ENCODE measurements at regions not wholly inside any gene's neighbourhood (a gene's known extent, or its start where the extent isn't known, plus 50 kb on each side); places are given as distances from the start of the nearest gene placed in this dataset.

DNA sequence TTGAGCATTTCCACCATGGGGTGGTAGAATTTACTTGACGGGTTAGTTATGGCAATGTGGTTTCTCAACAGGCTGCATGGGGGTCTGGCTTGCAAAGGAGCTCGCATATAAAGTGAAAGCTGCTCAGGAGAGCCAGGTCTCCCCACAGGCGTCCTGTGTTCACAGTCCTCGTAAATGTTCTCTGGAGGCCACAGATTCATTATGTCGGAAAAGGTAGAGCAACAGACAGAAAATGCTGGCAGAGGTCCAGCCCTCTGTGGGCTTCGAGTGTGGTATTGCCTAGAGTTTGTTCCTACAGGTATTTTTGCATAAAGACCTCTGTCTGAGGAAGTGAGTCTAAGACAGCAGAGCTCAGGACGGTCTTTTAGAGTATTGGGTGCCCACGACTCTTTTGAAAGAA is 96.4 kb downstream of the CDCA7 start:
- no peak for DNase-seq (ENCODE audit: low read depth)
- TF ChIP-seq, protein P1, sequence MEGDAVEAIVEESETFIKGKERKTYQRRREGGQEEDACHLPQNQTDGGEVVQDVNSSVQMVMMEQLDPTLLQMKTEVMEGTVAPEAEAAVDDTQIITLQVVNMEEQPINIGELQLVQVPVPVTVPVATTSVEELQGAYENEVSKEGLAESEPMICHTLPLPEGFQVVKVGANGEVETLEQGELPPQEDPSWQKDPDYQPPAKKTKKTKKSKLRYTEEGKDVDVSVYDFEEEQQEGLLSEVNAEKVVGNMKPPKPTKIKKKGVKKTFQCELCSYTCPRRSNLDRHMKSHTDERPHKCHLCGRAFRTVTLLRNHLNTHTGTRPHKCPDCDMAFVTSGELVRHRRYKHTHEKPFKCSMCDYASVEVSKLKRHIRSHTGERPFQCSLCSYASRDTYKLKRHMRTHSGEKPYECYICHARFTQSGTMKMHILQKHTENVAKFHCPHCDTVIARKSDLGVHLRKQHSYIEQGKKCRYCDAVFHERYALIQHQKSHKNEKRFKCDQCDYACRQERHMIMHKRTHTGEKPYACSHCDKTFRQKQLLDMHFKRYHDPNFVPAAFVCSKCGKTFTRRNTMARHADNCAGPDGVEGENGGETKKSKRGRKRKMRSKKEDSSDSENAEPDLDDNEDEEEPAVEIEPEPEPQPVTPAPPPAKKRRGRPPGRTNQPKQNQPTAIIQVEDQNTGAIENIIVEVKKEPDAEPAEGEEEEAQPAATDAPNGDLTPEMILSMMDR (IDR thresholded peaks at IDR 0.05; ENCODE audit: control insufficient read depth, insufficient read depth, low read depth, low read length, missing control alignments): no peak
- no peak overlapping the region for H3K4me3 ChIP-seq (ENCODE audit: control insufficient read depth, low read depth, low read length)

DNA sequence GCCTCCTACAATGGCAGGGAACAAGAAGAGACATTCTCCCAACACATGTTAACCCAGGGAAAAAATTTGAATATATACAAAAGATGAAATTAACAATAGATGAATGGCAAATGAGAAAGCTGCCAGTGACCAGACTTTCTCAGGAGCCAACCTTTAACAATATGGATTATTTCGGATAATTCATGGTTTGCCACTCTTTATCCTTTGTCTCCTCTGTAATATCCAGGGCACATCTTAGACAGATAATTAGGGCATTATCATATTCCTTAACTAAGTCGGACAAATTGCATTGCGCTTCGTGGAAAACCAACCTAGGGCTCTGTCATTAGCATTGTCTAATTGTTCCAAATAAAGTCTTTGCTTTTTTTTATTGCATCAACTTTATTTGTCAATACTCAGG is 97.3 kb downstream of the CDCA7 start:
- no peak overlapping the region for H3K4me3 ChIP-seq (ENCODE audit: control insufficient read depth, low read depth, low read length)
- DNase-seq (ENCODE audit: low read depth): no peak
- TF ChIP-seq, protein P1 (IDR thresholded peaks at IDR 0.05; ENCODE audit: control insufficient read depth, insufficient read depth, low read depth, low read length, missing control alignments): no peak

DNA sequence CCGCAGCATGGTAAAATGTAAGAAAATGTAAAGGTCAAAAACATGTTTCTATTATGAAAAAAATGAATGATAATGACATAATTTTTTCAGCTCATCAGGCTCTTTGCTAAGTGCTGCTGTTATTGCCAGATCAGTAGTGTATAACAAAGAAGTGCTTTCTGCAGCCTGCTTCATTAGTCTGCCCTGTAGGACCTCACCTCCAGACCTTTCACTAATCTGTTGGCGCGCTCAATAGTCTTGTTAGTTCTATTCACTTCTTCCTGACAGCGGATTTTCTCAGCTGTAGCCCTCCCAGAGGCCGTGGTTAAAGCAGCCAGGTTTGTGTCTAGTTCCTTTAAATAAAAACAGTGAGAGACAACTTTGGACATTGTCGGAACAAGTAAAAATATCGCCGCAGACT is 97.7 kb downstream of the CDCA7 start:
- TF ChIP-seq, protein P1 (IDR thresholded peaks at IDR 0.05; ENCODE audit: control insufficient read depth, insufficient read depth, low read depth, low read length, missing control alignments): no peak
- no peak for DNase-seq (ENCODE audit: low read depth)
- H3K4me3 ChIP-seq (ENCODE audit: control insufficient read depth, low read depth, low read length): no peak overlapping the region

DNA sequence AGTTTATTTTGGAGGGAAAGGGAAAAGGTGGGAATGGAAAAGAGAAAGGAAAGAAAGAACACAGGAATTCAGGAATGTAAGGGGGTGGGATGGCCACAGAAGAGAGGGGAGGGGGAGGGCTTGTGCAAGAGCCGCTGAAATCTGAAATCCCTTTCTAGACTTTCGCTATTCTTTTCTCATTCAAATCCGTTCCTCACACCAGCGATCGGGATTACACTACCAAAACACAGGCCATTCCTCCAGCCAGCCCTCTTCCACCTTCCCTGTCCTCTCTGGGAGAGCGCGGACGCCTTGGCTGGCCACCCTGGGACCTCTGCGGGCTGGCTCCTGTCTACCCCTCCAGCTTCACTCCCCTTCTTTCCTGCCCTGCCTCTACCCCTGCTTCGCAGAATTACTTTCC is 102.3 kb downstream of the CDCA7 start:
- no peak for DNase-seq (ENCODE audit: low read depth)
- TF ChIP-seq, protein P1 (IDR thresholded peaks at IDR 0.05; ENCODE audit: control insufficient read depth, insufficient read depth, low read depth, low read length, missing control alignments): no peak
- no peak overlapping the region for H3K4me3 ChIP-seq (ENCODE audit: control insufficient read depth, low read depth, low read length)

DNA sequence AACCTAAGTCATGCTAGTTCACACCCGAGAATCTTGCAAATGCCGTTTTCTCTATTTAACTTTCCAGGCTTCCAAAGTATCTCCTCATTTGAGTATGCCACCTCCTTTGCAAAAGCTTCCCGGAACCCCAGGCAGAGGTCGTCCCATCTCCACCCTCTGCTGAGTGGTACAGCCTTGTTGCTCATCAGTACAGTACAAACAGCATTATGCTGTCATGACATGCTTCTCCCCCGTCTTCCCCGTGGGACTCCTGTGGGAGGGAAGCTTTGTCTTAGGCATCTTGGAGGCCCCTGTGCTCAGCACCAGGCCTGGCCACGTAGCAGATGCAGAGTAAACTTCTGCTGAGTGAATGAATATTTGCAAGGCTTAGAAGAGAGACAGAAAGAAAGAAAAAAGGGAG is 102.7 kb downstream of the CDCA7 start:
- TF ChIP-seq, protein P1 (IDR thresholded peaks at IDR 0.05; ENCODE audit: control insufficient read depth, insufficient read depth, low read depth, low read length, missing control alignments): no peak
- no peak for DNase-seq (ENCODE audit: low read depth)
- no peak overlapping the region for H3K4me3 ChIP-seq (ENCODE audit: control insufficient read depth, low read depth, low read length)

DNA sequence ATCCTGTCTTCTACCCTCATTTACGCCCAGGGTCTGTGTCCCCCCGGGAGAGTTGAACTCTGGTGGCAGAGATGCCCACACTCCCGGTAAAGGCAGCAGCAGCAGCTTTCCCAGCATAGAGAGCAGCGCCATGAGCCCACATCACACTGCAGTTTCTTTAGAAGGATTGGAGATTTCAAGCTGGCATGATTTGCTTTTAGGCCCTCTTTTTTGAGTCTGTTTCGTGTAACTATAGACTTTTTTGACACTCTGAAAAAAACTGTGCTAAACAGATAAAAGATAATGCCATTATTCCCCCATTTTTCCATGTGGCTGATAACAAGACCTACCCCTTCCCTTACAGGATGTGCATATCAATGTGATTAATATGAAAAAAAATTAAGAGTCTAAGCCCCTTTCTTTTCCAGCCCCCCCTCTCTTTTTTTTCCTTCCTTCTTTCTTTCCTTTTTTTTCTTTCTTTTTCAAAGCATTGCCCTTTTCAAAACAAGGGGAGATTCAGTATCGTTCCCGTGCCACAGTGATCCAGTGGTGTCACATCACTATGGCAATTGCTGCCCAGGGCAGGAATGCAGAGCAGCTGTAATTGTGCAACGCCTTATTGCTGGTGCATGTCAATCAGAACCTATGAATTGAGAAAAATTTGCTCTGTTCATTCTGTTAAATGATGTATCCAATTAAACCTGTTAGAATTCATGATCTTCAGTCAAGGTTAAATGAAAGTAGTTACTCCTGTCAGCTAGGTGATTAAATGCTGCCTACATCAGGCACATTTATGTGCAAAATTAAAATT is 104.5 kb downstream of the CDCA7 start:
- DNase-seq (ENCODE audit: low read depth): no peak

More for the DNA sequence above, 104.5 kb downstream of the CDCA7 start:
- TF ChIP-seq, protein P1 (IDR thresholded peaks at IDR 0.05; ENCODE audit: control insufficient read depth, insufficient read depth, low read depth, low read length, missing control alignments): no peak
- no peak overlapping the region for H3K4me3 ChIP-seq (ENCODE audit: control insufficient read depth, low read depth, low read length)

Data from AG09309 (cell line).